Fibroblast of the conjunctiva (primary cell): ENCODE measurements at regions not wholly inside any gene's neighbourhood (a gene's known extent, or its start where the extent isn't known, plus 50 kb on each side); places are given as distances from the start of the nearest gene placed in this dataset.
"Not testable (repeated sequence)": the region's sequence is repeated elsewhere in the genome, so short reads cannot be mapped to it uniquely, and the experiment has no call there.

ENCODE experiments used
- DNase-seq: peaks from one replicate; pipeline ENCODE4 v3.0.0-alpha.2; 2010; ENCODE audit warnings: low read depth

GRCh38 chr3:18625085-18625484, 199.9 kb upstream of the SATB1 start:
- no peak for DNase-seq

DNA sequence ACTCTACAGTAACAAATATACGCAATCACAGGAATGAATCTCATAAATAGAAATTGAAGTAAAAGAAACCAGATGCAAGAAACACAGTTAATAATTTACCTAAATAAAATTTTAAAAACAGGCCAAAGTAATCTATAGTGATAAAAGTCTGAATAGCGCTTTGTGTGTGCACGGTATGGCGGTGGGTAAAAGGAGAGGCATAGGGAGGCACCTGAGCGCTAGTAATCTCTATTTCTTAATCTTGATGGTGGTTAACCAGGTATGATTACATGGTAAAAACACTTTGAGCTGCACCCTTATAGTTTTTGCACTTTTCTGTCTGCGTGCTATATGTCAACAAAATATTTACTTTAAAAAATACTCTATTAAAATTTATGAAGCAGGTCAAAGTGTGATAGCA, 198.1 kb upstream of the SATB1 start:
- no peak for DNase-seq

DNA sequence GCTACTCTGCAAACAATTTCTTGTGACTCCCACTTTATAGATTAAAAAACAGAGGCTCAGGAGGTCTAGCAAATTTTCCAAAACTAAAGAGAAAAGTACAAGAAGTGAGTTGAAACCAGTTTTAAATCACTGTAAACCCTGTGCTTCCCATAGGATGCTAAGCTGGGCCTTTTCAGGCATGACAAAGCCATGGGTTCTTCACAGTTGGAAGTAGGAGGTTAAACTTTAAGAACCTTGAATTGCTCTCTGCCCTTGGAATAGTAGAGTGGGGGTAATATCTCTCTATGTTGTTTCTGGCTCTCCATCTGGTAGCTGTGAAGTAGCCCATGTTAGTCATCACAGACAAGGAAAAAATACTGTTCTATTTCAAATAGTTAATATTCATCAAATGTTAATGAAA, 193.6 kb upstream of the SATB1 start:
- no peak for DNase-seq

DNA sequence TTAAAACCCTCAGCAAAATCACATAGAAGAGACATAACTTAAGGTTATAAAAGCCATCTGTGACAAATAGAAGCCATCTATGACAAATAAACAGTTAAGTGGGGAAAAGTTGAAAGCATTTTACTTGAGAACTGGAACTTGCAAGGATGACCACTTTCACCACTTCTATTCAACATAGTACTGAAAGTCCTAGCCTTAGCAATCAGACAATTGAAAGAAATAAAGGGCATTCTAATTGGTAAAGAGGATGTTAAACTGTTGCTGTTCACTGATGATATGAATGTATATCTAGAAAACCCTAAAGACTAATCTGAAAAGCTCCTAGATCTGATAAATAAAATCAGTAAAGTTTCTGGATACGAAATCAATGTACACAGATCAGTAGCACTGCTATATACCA, 186.9 kb upstream of the SATB1 start:
- no peak for DNase-seq

DNA sequence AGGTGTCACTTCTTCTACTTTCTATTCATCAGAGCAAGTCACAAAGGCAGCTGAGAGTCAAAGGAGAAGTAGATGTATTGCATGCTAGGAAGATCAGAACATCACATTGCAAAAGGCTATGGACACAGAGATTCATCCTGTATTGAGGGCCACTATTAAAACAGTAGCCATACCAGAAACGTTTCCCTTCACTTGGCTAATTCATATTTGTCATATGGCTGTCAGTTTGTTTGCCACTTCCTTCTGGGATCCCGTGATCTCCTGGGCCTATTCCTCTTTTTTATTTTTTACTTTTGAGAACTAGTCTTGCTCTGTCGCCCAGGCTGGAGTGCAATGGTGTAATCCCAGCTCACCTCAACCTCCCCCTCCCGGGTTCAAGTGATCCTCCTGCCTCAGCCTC, 184.0 kb upstream of the SATB1 start:
- no peak for DNase-seq

- no peak for DNase-seq
Observed at GRCh38 chr3:18597919-18598318, 172.8 kb upstream of the SATB1 start.

DNA sequence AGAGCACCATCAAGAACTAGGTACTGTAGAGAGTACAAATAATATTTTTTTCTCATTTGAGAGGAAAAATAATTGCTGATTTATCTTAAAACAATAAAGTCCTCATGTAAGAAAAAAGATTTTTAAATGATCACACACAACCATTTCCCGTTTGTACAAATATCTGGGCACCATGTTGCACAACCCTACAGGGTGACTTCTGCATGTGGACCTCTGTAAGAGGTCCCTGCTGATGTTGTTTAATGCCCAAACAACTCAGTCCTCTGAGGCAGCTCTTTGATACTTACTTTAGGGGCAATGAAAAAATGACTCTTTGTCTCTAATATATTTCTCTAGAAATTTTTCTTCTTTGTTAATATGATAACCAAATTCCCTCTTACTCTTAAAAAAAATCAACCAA, 168.1 kb upstream of the SATB1 start:
- DNase-seq, result no peak

DNA sequence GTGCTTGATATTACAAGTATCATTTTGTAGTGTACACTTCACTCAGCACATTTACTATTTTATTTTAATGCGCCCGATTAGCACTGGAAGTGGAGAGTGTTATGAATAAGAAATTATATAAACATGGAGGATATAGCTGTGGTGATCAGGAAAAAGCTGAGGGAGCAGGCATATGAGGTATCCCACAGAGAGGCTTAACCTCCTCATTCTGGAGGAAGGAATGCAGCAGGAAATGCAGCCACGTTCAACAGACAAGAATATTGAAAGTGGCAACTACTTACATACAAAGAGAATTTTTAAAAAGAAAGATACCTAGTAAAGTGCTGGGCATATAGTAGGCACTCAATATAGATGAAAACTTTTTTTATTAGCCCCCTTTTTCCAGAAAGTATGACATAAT, 166.0 kb upstream of the SATB1 start:
- no peak for DNase-seq

GRCh38 chr3:18586076-18586475, 160.9 kb upstream of the SATB1 start:
- DNase-seq, result no peak

DNA sequence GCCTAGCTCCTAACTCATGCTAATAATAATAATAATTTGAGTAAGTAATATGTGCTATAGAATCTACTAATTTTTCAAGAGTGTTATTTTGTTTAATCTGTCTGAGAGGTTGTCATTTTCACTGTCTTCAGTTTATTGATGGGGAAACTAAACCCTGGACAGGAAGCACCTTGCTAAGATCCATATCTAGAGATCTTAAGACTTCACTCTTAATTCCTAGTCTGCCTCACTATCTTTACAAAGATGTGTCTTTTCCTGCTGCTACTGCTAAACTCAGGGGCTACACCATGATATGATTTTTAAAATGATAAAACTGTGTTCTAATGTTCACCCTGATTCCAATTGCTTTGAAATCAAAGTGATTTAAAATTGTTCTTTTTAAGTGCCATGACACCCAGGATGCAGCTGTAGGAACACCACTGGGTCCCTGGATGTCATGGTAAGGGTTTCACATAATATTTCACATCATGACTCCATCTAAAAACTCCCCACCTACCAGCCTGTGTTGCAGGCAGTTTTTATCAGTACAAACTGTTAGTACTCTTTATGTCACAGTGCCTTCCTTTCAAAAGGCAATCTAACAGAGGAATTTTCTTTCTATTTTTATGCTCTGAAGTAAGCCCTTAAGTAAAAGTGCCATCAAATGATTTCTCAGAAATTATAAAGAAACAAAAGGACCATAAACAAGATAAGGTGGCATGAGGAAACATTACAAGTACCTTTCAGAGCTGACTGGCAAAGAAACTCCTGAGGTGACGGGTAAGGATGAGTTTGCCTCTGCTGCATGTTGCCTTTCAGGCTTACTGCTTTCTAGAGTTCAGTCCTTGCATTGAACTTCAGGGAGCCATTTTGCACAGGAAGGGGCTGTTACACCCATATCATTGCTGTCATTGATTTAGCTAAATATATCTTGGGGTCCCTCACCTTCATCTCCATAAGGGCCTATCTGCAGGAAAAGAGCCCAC, 160.1 kb upstream of the SATB1 start:
- DNase-seq, result no peak

DNA sequence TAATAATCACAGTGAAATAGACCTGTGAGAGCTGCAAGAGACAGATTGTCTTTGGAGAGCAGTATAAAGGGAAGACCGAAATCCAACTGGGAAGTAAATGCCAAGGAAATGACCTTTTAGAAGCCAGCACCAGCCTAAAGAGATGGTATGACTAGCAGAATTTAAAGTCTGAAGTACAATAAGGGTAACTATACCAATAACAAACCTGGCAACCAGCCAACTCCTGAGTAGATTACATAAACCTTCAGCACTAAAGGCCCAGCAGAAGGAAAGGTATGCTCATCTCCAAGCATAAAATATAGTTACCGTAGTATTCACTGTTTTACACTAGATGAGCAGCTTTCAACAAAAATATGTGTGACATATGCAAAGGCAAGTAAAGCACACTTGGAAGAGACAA, 155.1 kb upstream of the SATB1 start:
- no peak for DNase-seq

- no peak for DNase-seq
Observed at GRCh38 chr3:18579661-18580060, 154.5 kb upstream of the SATB1 start.

- DNase-seq, result no peak
Observed at GRCh38 chr3:18575573-18575972, 150.4 kb upstream of the SATB1 start.

DNA sequence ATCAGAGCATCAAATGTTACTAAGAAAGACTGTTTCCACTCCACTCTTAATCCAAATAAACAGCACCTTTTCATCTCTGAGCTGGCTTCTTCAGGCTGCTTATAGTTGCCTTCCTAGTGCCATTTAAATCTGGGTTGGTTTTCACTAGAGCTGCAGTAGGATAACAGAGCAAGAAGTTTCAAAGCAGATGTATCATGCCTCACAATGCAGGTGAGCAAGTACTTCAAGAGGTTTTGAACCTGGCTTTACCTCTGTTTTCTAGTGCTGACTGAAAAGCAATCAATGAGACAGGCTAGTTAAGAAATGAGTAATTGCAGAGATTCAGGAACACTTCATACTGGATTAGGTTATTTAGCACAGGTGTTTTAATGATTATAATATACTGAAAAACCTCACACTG, 147.7 kb upstream of the SATB1 start:
- no peak for DNase-seq

DNA sequence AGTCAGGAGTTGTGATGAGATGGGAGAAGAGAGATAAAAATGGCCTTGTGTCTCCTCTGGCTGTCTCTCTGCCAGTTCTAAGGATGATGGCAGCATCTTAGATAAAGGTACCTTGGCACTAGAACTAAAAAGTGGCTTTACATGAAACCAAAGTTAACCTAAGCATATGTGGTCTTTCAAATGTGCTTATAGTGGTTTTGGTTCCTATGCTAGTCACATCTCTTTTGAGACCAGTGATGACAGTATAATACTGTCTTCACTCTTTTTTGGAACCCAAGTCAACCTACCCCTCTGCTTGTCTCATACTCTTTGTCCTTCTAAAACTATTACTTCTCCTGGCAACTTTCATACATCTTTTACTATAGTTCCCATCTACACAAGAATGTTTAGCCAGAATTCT, 142.2 kb upstream of the SATB1 start:
- no peak for DNase-seq

- DNase-seq, result no peak
Observed at GRCh38 chr3:18562364-18563154, 137.4 kb upstream of the SATB1 start.

- DNase-seq, result no peak
Observed at GRCh38 chr3:18559331-18559842, 134.2 kb upstream of the SATB1 start.

DNA sequence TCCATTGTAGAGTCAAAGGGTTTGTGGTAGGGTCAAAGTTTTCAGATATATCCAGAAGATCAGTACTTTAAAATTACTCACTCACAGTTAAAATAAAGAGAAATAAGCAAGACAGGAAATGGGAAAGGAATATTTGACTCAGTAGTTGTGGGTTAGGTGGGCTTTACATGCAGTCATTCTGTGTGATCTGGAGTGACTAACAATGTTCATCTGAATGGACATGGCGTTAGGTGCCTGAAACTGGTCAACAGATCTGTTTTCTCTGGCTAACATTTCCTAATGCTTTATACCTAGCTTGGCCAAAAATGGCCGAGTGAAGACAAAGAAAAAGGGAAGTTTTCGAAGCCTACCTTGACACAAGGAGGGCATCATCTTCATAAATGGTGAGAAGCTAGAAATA, 133.4 kb upstream of the SATB1 start:
- no peak for DNase-seq

GRCh38 chr3:18557216-18557615, 132.1 kb upstream of the SATB1 start:
- no peak for DNase-seq

DNA sequence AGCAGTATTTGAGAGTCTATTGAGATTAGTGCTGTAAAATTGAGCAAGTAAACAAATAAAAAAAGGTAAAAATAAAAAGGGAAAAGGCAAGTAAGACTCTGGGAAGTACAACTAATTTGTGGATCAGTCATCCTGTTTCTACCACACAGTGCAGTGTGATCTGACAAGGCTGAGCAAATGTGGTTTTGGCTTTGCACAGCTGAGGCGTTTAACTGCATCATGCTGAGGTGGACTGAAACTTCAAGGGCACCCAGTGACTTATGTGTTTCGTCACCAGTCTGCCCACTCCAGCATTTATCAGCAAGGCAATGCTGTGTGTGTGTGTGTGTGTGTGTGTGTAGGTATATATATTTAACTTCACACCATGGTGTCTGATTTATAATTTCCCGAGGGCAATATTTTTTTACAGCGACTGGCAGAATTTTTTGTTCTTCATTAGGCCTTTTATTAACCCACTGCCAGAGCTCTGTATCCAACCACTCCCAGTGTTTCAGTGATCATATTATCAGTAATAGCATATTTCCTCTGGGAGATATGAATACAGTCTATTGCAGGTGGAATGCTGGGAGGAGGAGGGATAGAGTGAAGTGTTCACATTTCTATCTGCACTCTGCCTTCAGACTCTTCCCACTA, 131.5 kb upstream of the SATB1 start:
- DNase-seq, result no peak

DNA sequence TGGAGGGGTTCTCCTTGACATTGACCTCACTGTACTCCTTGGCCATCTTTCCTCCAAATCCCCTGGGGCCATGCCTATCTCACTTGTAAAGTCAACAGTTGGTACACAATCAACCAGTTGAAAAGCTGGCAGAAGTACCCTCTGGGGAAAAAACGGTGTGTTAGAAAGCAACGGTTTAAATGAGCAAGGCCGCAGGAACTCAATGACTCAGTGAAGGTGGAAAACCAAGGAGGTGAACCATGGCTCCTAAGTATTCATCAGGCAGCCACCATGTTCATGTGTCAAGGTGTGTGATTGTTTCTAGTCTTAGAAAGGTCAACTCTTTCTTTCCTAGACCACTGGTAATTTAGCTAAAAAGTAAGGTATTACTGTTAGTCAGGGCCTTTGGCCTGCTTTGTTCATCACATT, 130.9 kb upstream of the SATB1 start:
- DNase-seq, result no peak

DNA sequence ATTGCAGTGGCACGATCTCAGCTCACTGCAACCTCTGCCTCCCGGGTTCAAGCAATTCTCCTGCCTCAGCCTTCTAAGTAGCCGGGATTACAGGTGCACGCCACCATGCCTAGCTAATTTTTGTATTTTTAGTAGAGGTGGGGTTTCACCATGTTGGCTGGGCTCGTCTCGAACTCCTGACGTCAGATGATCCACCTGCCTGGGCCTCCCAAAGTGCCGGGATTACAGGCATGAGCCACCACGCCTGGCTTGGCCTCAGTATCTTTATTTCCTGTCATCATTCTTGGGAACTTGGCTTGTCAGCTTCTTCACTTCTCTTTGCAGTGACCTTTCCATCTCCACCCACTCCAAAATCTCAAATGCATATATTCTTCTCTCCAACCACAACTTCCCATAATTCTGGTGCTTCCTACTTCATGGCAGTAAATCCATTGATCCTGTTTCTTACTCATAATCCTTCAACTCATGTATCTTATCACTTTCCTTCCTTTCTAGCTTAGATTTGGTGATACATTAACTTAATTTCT, 127.5 kb upstream of the SATB1 start:
- DNase-seq, result not testable (repeated sequence)
